ENCODE measurements at regions not wholly inside any gene's neighbourhood (a gene's known extent, or its start where the extent isn't known, plus 50 kb on each side); places are given as distances from the start of the nearest gene placed in this dataset.

- H3K4me3 Mint-ChIP-seq, result peak overlapping the region; percentile 67
- ChIA-PET POLR2A (interaction anchor here (1.2 to 3.1 kb wide), 3 partner anchors 13 to 91 kb away, joined by 3 to 16 read pairs (median 8); no protein-coding TSS in a partner anchor), CTCF (interaction anchor here (1.0 to 1.1 kb wide), 3 partner anchors 9 to 50 kb away, joined by 3 read pairs; no protein-coding TSS in a partner anchor)
- H3K9me3 Mint-ChIP-seq, result no peaks in the 10 kb centered on the region
- peaks cover 4% of the 10 kb centered on the region for H3K27me3 Mint-ChIP-seq
- H3K27ac Mint-ChIP-seq, result peak overlapping the region; percentile 84
- H3K36me3 Mint-ChIP-seq (ENCODE audit: low read depth), result peaks cover 38% of the 10 kb centered on the region
- H3K4me1 Mint-ChIP-seq, result peaks cover 44% of the 10 kb centered on the region
- DNase-seq, result no peak
Observed at GRCh38 chr13:73715911-73716510, 418.2 kb downstream of the KLF12 start.

GRCh38 chr13:73715114-73715910, 418.9 kb downstream of the KLF12 start:
- Mint-ChIP-seq H3K4me1 (peaks cover 44% of the 10 kb centered on the region), H3K4me3 (peak overlapping the region; percentile 67), H3K27ac (peak overlapping the region; percentile 84), H3K36me3 (ENCODE audit: low read depth) (peaks cover 41% of the 10 kb centered on the region), H3K9me3 (no peaks in the 10 kb centered on the region), H3K27me3 (peaks cover 1% of the 10 kb centered on the region)
- peak; percentile 78 for DNase-seq
- CTCF ChIA-PET, result interaction anchor here (0.9 to 1.1 kb wide), 4 partner anchors 10 to 50 kb away, joined by 3 read pairs; no protein-coding TSS in a partner anchor
- POLR2A ChIA-PET, result interaction anchor here (1.2 to 3.1 kb wide), 3 partner anchors 12 to 90 kb away, joined by 3 to 16 read pairs (median 8); no protein-coding TSS in a partner anchor

- H3K27me3 Mint-ChIP-seq, result no peaks in the 10 kb centered on the region
- H3K27ac Mint-ChIP-seq, result peak overlapping the region; percentile 42
- ChIA-PET CTCF (interaction anchor here (0.9 kb wide), 1 partner anchor 12 kb away, joined by 3 read pairs; no protein-coding TSS in a partner anchor), POLR2A (interaction anchor here (1.2 to 3.1 kb wide), 3 partner anchors 12 to 89 kb away, joined by 3 to 16 read pairs (median 8); no protein-coding TSS in a partner anchor)
- no peak for DNase-seq
- H3K4me1 Mint-ChIP-seq, result peaks cover 44% of the 10 kb centered on the region
- H3K36me3 Mint-ChIP-seq (ENCODE audit: low read depth), result peaks cover 43% of the 10 kb centered on the region
- H3K4me3 Mint-ChIP-seq, result no peak overlapping the region
- no peaks in the 10 kb centered on the region for H3K9me3 Mint-ChIP-seq
Observed at GRCh38 chr13:73714522-73714921, 419.7 kb downstream of the KLF12 start.

- H3K27ac Mint-ChIP-seq, result no peak overlapping the region
- H3K9me3 Mint-ChIP-seq, result no peaks in the 10 kb centered on the region
- CTCF ChIA-PET, result no interaction called here
- POLR2A ChIA-PET, result no interaction called here
- H3K36me3 Mint-ChIP-seq (ENCODE audit: low read depth), result peaks cover 32% of the 10 kb centered on the region
- DNase-seq, result peak; percentile 62
- no peak overlapping the region for H3K4me3 Mint-ChIP-seq
- H3K4me1 Mint-ChIP-seq, result peaks cover 9% of the 10 kb centered on the region
- no peaks in the 10 kb centered on the region for H3K27me3 Mint-ChIP-seq
Observed at GRCh38 chr13:73708393-73708985, 425.7 kb downstream of the KLF12 start.

- no peak for DNase-seq
- CTCF ChIA-PET, result no interaction called here
- H3K9me3 Mint-ChIP-seq, result no peaks in the 10 kb centered on the region
- H3K36me3 Mint-ChIP-seq (ENCODE audit: low read depth), result peaks cover 14% of the 10 kb centered on the region
- H3K27ac Mint-ChIP-seq, result no peak overlapping the region
- peaks cover 29% of the 10 kb centered on the region for H3K4me1 Mint-ChIP-seq
- H3K27me3 Mint-ChIP-seq, result no peaks in the 10 kb centered on the region
- POLR2A ChIA-PET, result no interaction called here
- no peak overlapping the region for H3K4me3 Mint-ChIP-seq
Observed at GRCh38 chr13:73704587-73704986, 429.6 kb downstream of the KLF12 start.

GRCh38 chr13:73703606-73704005, 430.6 kb downstream of the KLF12 start:
- DNase-seq, result no peak
- H3K27ac Mint-ChIP-seq, result no peak overlapping the region
- no peak overlapping the region for H3K4me3 Mint-ChIP-seq
- no peaks in the 10 kb centered on the region for H3K27me3 Mint-ChIP-seq
- peaks cover 18% of the 10 kb centered on the region for H3K36me3 Mint-ChIP-seq (ENCODE audit: low read depth)
- peaks cover 36% of the 10 kb centered on the region for H3K4me1 Mint-ChIP-seq
- ChIA-PET POLR2A (interaction anchor here (1.5 to 2.0 kb wide), 3 partner anchors 12 to 645 kb away, joined by 7 to 16 read pairs (median 7); partner anchors contain the start of gene KLF5), CTCF (no interaction called here)
- no peaks in the 10 kb centered on the region for H3K9me3 Mint-ChIP-seq

- peaks cover 23% of the 10 kb centered on the region for H3K36me3 Mint-ChIP-seq (ENCODE audit: low read depth)
- POLR2A ChIA-PET, result interaction anchor here (0.8 to 2.0 kb wide), 6 partner anchors 9 to 974 kb away, joined by 3 to 16 read pairs (median 6); partner anchors contain the start of gene KLF5
- no peaks in the 10 kb centered on the region for H3K9me3 Mint-ChIP-seq
- CTCF ChIA-PET, result interaction anchor here (1.3 to 1.4 kb wide), 3 partner anchors 9 to 642 kb away, joined by 3 to 6 read pairs (median 4); no protein-coding TSS in a partner anchor
- peak overlapping the region; percentile 64 for H3K4me3 Mint-ChIP-seq
- H3K4me1 Mint-ChIP-seq, result peaks cover 44% of the 10 kb centered on the region
- H3K27me3 Mint-ChIP-seq, result no peaks in the 10 kb centered on the region
- DNase-seq, result peak; percentile 49
- peak overlapping the region; percentile 84 for H3K27ac Mint-ChIP-seq
Observed at GRCh38 chr13:73702419-73703071, 431.7 kb downstream of the KLF12 start.

- Mint-ChIP-seq H3K9me3 (no peaks in the 10 kb centered on the region), H3K36me3 (ENCODE audit: low read depth) (peaks cover 28% of the 10 kb centered on the region), H3K4me1 (peaks cover 50% of the 10 kb centered on the region), H3K27ac (no peak overlapping the region), H3K4me3 (no peak overlapping the region), H3K27me3 (no peaks in the 10 kb centered on the region)
- POLR2A ChIA-PET, result no interaction called here
- CTCF ChIA-PET, result interaction anchor here (0.5 to 1.3 kb wide), 2 partner anchors 10 to 830 kb away, joined by 3 to 4 read pairs; no protein-coding TSS in a partner anchor
- no peak for DNase-seq
Observed at GRCh38 chr13:73701160-73701559, 433.0 kb downstream of the KLF12 start.

GRCh38 chr13:73698859-73699258, 435.3 kb downstream of the KLF12 start:
- Mint-ChIP-seq H3K4me1 (peaks cover 43% of the 10 kb centered on the region), H3K9me3 (no peaks in the 10 kb centered on the region), H3K27ac (no peak overlapping the region), H3K4me3 (no peak overlapping the region), H3K36me3 (ENCODE audit: low read depth) (peaks cover 39% of the 10 kb centered on the region), H3K27me3 (no peaks in the 10 kb centered on the region)
- ChIA-PET CTCF (no interaction called here), POLR2A (interaction anchor here (1.0 kb wide), 1 partner anchor 67 kb away, joined by 3 read pairs; no protein-coding TSS in a partner anchor)
- no peak for DNase-seq

- no peaks in the 10 kb centered on the region for H3K27me3 Mint-ChIP-seq
- no peaks in the 10 kb centered on the region for H3K9me3 Mint-ChIP-seq
- CTCF ChIA-PET, result no interaction called here
- H3K36me3 Mint-ChIP-seq (ENCODE audit: low read depth), result peaks cover 38% of the 10 kb centered on the region
- no peak for DNase-seq
- H3K4me3 Mint-ChIP-seq, result no peak overlapping the region
- no peak overlapping the region for H3K27ac Mint-ChIP-seq
- POLR2A ChIA-PET, result no interaction called here
- peaks cover 29% of the 10 kb centered on the region for H3K4me1 Mint-ChIP-seq
Observed at GRCh38 chr13:73697166-73697565, 437.0 kb downstream of the KLF12 start.

GRCh38 chr13:73696713-73697112, 437.5 kb downstream of the KLF12 start:
- Mint-ChIP-seq H3K9me3 (no peaks in the 10 kb centered on the region), H3K4me3 (no peak overlapping the region), H3K27me3 (no peaks in the 10 kb centered on the region), H3K27ac (no peak overlapping the region), H3K4me1 (peaks cover 24% of the 10 kb centered on the region), H3K36me3 (ENCODE audit: low read depth) (peaks cover 41% of the 10 kb centered on the region)
- POLR2A ChIA-PET, result no interaction called here
- DNase-seq, result no peak
- CTCF ChIA-PET, result no interaction called here

GRCh38 chr13:73696271-73696670, 437.9 kb downstream of the KLF12 start:
- ChIA-PET POLR2A (no interaction called here), CTCF (no interaction called here)
- Mint-ChIP-seq H3K36me3 (ENCODE audit: low read depth) (peaks cover 41% of the 10 kb centered on the region), H3K9me3 (no peaks in the 10 kb centered on the region), H3K27me3 (no peaks in the 10 kb centered on the region), H3K4me3 (no peak overlapping the region), H3K27ac (no peak overlapping the region), H3K4me1 (peaks cover 22% of the 10 kb centered on the region)
- no peak for DNase-seq
